Neural progenitor cell (in vitro differentiated cells): ENCODE measurements at regions not wholly inside any gene's neighbourhood (a gene's known extent, or its start where the extent isn't known, plus 50 kb on each side); places are given as distances from the start of the nearest gene placed in this dataset.
A peak's percentile ranks its signal among the peaks of the same experiment; 100 is the strongest.
"Not testable (repeated sequence)": the region's sequence is repeated elsewhere in the genome, so short reads cannot be mapped to it uniquely, and the experiment has no call there.

ENCODE experiments used
- DNase-seq: peaks from one replicate; pipeline ENCODE4 v3.0.0-alpha.2; 2016; ENCODE audit warnings: low spot score
- H2AFZ ChIP-seq: fragments of 200-600 bp; sonication (generic); replicated peaks from 2 replicates; pipeline ENCODE4 v1.6.1; 2016; ENCODE audit warnings: antibody characterized with exemption
- H3F3A ChIP-seq: fragments of 200-600 bp; sonication (generic); 2 replicates; pipeline ENCODE4 v1.6.1; 2016; ENCODE audit warnings: antibody characterized with exemption, low read depth
- H3K27ac ChIP-seq: fragments of 200-600 bp; sonication (generic); 2 replicates; pipeline ENCODE4 v1.5.1; 2016; ENCODE audit warnings: mild to moderate bottlenecking
- H3K27me3 ChIP-seq: fragments of 200-600 bp; sonication (generic); 2 replicates; pipeline ENCODE4 v1.6.1; 2016; ENCODE audit warnings: mild to moderate bottlenecking, moderate library complexity
- H3K36me3 ChIP-seq: fragments of 200-600 bp; sonication (generic); 2 replicates; pipeline ENCODE4 v1.5.1; 2016
- H3K4me1 ChIP-seq: fragments of 200-600 bp; sonication (generic); 2 replicates; pipeline ENCODE4 v1.6.1; 2016; ENCODE audit warnings: mixed run types
- H3K4me2 ChIP-seq: fragments of 200-600 bp; sonication (generic); 2 replicates; pipeline ENCODE4 v1.6.1; 2016
- H3K4me3 ChIP-seq: fragments of 200-600 bp; sonication (generic); 2 replicates; pipeline ENCODE4 v1.5.1; 2016
- H3K79me2 ChIP-seq: fragments of 200-600 bp; sonication (generic); 2 replicates; pipeline ENCODE4 v1.6.1; 2016; ENCODE audit warnings: low read depth
- H3K9ac ChIP-seq: fragments of 200-600 bp; sonication (generic); 2 replicates; pipeline ENCODE4 v1.6.1; 2016
- H3K9me3 ChIP-seq: fragments of 200-600 bp; sonication (generic); 2 replicates; pipeline ENCODE4 v1.5.1; 2016; ENCODE audit warnings: low read depth
- H4K20me1 ChIP-seq: fragments of 200-600 bp; sonication (generic); 2 replicates; pipeline ENCODE4 v1.6.1; 2016; ENCODE audit warnings: low read depth
- H3K27ac Mint-ChIP-seq: 3 replicates; pipeline ENCODE4 v1.8.0; 2021; ENCODE audit warnings: mixed read lengths
- H3K27me3 Mint-ChIP-seq: 2 replicates; pipeline ENCODE4 v1.8.0; 2022; ENCODE audit warnings: low read depth, mild to moderate bottlenecking, inconsistent platforms, moderate library complexity, mixed read lengths; ENCODE audit not compliant: insufficient read depth
- H3K36me3 Mint-ChIP-seq: 3 replicates; pipeline ENCODE4 v1.8.0; 2021; ENCODE audit warnings: mixed read lengths
- H3K4me1 Mint-ChIP-seq: 3 replicates; pipeline ENCODE4 v1.8.0; 2021; ENCODE audit warnings: mixed read lengths
- H3K4me3 Mint-ChIP-seq: 3 replicates; pipeline ENCODE4 v1.8.0; 2021; ENCODE audit warnings: mild to moderate bottlenecking, moderate library complexity, mixed read lengths
- H3K9me3 Mint-ChIP-seq: 3 replicates; pipeline ENCODE4 v1.8.0; 2020; ENCODE audit warnings: mixed read lengths
- EZH2 ChIP-seq: fragments of 200-600 bp; sonication (generic); IDR thresholded peaks from 2 replicates; pipeline ENCODE4 v1.6.1; 2017; ENCODE audit warnings: antibody characterized with exemption, mild to moderate bottlenecking, moderate library complexity
- EZH2phosphoT487 ChIP-seq: fragments of 200-600 bp; sonication (generic); IDR thresholded peaks from 2 replicates; pipeline ENCODE4 v1.6.1; 2017; ENCODE audit warnings: antibody characterized with exemption
- TF ChIP-seq, protein P1 (sequence below): fragments of 200-600 bp; sonication (generic); IDR thresholded peaks from 2 replicates; pipeline ENCODE4 v1.5.1; 2017; ENCODE audit warnings: antibody characterized with exemption, mild to moderate bottlenecking

DNA sequence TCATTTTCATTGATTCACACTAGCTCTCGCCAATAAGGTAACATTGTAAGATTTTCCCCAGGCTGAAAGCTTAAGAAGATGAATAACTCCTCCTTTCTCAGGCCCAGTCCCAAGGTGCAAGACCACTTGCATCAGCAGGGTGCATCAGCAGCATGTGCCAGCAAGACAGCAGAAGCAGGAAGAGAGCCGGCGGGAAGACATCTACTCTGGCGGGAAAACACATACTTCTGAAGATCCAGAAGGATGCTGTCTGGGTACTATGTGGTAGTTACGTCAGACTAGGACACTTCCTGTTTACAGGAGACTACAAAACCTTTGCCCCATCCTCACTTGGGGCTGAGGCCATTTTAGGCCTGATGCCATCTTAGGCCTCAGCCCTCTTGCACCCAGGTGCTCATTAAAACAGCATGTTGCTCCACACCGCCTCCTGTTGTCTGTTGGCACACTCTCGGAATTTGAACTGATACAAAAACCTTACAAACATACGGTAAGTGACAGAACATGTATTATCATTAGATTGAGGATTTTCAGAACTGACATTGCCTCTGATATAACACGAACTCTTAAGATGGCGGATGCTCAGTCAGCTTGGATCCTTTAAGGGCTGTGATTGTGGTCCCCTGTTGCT, 886.5 kb upstream of the EPHA5 start:
- Mint-ChIP-seq H3K27ac (no peak overlapping the region), H3K36me3 (no peaks in the 10 kb centered on the region), H3K4me1 (no peaks in the 10 kb centered on the region), H3K4me3 (no peak overlapping the region), H3K9me3 (peaks cover 5% of the 10 kb centered on the region), H3K27me3 (no peaks in the 10 kb centered on the region)
- Histone ChIP-seq H3K9ac (no peak overlapping the region), H3K27me3 (no peaks in the 10 kb centered on the region), H3F3A (no peaks in the 10 kb centered on the region), H3K4me3 (no peak overlapping the region), H3K36me3 (no peaks in the 10 kb centered on the region), H2AFZ (peak overlapping the region; percentile 50), H3K27ac (no peak overlapping the region), H3K79me2 (no peaks in the 10 kb centered on the region), H4K20me1 (no peaks in the 10 kb centered on the region), H3K4me1 (no peaks in the 10 kb centered on the region), H3K4me2 (no peak overlapping the region), H3K9me3 (no peaks in the 10 kb centered on the region)
- DNase-seq = no peak
- TF ChIP-seq EZH2 (no peak), EZH2phosphoT487 (no peak)
- TF ChIP-seq, protein P1, sequence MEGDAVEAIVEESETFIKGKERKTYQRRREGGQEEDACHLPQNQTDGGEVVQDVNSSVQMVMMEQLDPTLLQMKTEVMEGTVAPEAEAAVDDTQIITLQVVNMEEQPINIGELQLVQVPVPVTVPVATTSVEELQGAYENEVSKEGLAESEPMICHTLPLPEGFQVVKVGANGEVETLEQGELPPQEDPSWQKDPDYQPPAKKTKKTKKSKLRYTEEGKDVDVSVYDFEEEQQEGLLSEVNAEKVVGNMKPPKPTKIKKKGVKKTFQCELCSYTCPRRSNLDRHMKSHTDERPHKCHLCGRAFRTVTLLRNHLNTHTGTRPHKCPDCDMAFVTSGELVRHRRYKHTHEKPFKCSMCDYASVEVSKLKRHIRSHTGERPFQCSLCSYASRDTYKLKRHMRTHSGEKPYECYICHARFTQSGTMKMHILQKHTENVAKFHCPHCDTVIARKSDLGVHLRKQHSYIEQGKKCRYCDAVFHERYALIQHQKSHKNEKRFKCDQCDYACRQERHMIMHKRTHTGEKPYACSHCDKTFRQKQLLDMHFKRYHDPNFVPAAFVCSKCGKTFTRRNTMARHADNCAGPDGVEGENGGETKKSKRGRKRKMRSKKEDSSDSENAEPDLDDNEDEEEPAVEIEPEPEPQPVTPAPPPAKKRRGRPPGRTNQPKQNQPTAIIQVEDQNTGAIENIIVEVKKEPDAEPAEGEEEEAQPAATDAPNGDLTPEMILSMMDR = no peak

DNA sequence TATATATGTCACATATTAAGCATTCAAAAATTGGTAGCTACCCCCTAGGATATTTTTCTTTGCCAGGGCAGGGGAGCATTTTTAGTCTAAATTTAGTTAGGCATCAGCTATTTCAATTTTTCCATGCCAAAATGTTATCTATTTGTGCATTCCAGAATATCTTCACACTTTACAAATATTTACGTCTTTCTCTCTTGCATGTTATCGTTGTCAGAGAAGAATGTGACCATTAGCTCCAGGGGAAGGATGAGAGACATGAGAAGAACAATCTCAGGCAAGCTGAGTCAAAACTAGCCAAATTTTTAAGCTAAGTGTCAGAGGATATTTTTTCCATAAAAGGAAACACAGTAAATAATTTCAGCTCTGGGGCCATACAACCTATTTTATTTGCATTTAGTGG, 885.0 kb upstream of the EPHA5 start:
- H3K27me3 Mint-ChIP-seq = no peaks in the 10 kb centered on the region
- H3K27ac Mint-ChIP-seq = no peak overlapping the region
- no peak overlapping the region for H3K9ac ChIP-seq

DNA sequence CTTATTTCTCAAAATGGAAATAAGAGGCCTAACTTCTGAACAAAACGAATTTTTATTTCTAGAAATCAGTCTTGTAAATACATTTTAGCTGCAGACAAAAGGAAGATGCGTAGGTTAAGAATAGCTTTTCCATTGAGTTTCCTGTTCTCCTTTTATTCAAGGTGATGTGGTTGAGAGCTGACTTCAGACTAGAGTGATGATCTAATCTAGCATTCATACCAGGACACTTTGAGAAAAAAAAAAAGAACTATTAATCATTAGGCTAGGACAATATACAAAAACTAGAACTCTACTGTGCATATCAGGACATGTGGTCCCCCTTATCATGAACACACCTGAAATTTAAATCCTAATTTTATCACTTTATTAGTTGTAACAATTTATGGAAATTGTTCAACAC, 884.5 kb upstream of the EPHA5 start:
- TF ChIP-seq EZH2phosphoT487 = no peak
- H3K27me3 Mint-ChIP-seq = no peaks in the 10 kb centered on the region
- H3K4me1 Mint-ChIP-seq = no peaks in the 10 kb centered on the region

More for the DNA sequence above, 885.0 kb upstream of the EPHA5 start:
- Histone ChIP-seq H3K4me2 (no peak overlapping the region), H3K27me3 (no peaks in the 10 kb centered on the region), H3K4me1 (no peaks in the 10 kb centered on the region), H3K36me3 (no peaks in the 10 kb centered on the region), H3K27ac (no peak overlapping the region), H3K4me3 (no peak overlapping the region), H3K9me3 (no peaks in the 10 kb centered on the region), H2AFZ (no peak overlapping the region), H4K20me1 (no peaks in the 10 kb centered on the region), H3K79me2 (no peaks in the 10 kb centered on the region), H3F3A (no peaks in the 10 kb centered on the region)
- no peak for TF ChIP-seq EZH2
- TF ChIP-seq, protein P1 = no peak
- no peak for TF ChIP-seq EZH2phosphoT487
- Mint-ChIP-seq H3K4me3 (no peak overlapping the region), H3K36me3 (no peaks in the 10 kb centered on the region), H3K9me3 (peaks cover 8% of the 10 kb centered on the region), H3K4me1 (no peaks in the 10 kb centered on the region)
- DNase-seq = no peak

DNA sequence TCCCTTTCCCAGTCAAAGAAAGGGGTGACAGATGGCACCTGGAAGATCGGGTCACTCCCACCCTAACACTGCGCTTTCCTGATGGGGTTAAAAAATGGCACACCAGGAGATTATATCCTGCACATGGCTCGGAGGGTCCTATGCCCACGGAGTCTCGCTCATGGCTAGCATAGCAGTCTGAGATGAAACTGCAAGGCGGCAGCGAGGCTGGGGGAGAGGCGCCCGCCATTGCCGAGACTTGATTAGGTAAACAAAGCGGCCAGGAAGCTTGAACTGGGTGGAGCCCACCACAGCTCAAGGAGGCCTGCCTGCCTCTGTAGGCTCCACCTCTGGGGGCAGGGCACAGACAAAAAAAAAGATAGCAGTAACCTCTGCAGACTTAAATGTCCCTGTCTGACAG, 875.0 kb upstream of the EPHA5 start:
- H3K4me3 ChIP-seq, H3F3A ChIP-seq, DNase-seq, H3K9me3 ChIP-seq, H3K4me1 Mint-ChIP-seq, H3K4me1 ChIP-seq, H2AFZ ChIP-seq, H3K27ac Mint-ChIP-seq, H3K79me2 ChIP-seq, H3K27ac ChIP-seq, H3K9ac ChIP-seq, H3K27me3 ChIP-seq, H3K27me3 Mint-ChIP-seq, H3K4me2 ChIP-seq, H3K36me3 Mint-ChIP-seq, H3K36me3 ChIP-seq, H3K4me3 Mint-ChIP-seq, H4K20me1 ChIP-seq: not testable (repeated sequence)
- H3K9me3 Mint-ChIP-seq = peaks cover 16% of the 10 kb centered on the region

More for the DNA sequence above, 884.5 kb upstream of the EPHA5 start:
- H3K9me3 ChIP-seq = no peaks in the 10 kb centered on the region
- Mint-ChIP-seq H3K4me3 (no peak overlapping the region), H3K36me3 (no peaks in the 10 kb centered on the region), H3K27ac (no peak overlapping the region), H3K9me3 (peaks cover 12% of the 10 kb centered on the region)
- H3K36me3 ChIP-seq = no peaks in the 10 kb centered on the region
- no peak overlapping the region for H3K4me2 ChIP-seq
- H3F3A ChIP-seq = no peaks in the 10 kb centered on the region
- DNase-seq = no peak
- no peaks in the 10 kb centered on the region for H4K20me1 ChIP-seq
- H3K27me3 ChIP-seq = no peaks in the 10 kb centered on the region
- no peaks in the 10 kb centered on the region for H3K79me2 ChIP-seq
- no peak overlapping the region for H2AFZ ChIP-seq
- H3K4me3 ChIP-seq = no peak overlapping the region
- no peak overlapping the region for H3K9ac ChIP-seq
- no peaks in the 10 kb centered on the region for H3K4me1 ChIP-seq
- H3K27ac ChIP-seq = no peak overlapping the region
